ENCODE measurements at regions not wholly inside any gene's neighbourhood (a gene's known extent, or its start where the extent isn't known, plus 50 kb on each side); places are given as distances from the start of the nearest gene placed in this dataset.

- no peak for TF ChIP-seq CTCF (conservative IDR thresholded peaks at IDR 0.05; ENCODE audit: low read length)
- no peak for TF ChIP-seq EZH2phosphoT487 (IDR thresholded peaks at IDR 0.05; ENCODE audit: borderline replicate concordance, low read depth, low read length)
Observed at GRCh38 chr5:27734838-27735237, 696.5 kb upstream of the CDH9 start.

Data from OCI-LY7 (cell line).